ENCODE measurements at regions not wholly inside any gene's neighbourhood (a gene's known extent, or its start where the extent isn't known, plus 50 kb on each side); places are given as distances from the start of the nearest gene placed in this dataset.
"Not testable (repeated sequence)": the region's sequence is repeated elsewhere in the genome, so short reads cannot be mapped to it uniquely, and the experiment has no call there.

DNA sequence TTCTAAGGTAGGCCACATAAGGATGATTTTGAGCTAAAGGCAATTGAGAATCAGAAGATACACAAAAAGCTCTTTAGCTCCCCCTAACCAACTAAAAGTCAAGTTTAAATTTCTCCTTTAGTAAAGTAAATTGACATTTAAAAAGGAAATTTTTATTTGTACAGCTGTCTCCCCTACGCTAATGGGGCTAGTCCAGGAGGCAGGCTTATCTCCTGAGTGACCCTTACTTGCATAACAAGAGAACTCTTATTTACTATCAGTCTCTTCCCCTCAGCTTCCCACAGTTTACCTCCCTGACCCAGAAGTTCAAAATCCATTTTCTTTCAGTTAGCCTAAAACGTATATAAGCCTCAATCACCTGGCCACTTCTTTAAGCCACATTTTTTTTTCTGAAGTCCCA is 1002.8 kb upstream of the NRXN1 start:
- in situ Hi-C loops (cut with MboI; ENCODE audit: low pct_unique_long_range_greater_than_20kb, low sequenced_read_pairs): no loop called here
- no peak for DNase-seq

DNA sequence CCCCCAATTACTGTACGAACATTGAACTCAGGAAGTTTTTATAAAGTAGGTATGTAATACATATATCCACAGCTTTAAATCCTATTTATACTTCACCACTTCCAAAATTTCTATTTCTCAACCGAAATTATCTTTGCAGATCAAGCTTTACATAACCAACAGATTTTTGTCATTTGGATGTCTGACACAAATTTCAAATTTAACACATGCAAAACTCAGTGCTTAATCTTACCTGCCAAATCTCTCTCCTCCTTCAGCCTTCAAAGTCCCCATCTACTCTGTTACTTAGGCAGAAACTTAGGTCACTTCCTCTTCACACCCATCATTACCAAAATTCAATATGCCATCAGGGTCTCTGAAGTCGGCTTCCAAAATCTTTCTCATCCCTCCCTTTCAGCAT is 990.1 kb upstream of the NRXN1 start:
- DNase-seq: no peak
- in situ Hi-C loops (cut with MboI; ENCODE audit: low pct_unique_long_range_greater_than_20kb, low sequenced_read_pairs): no loop called here

DNA sequence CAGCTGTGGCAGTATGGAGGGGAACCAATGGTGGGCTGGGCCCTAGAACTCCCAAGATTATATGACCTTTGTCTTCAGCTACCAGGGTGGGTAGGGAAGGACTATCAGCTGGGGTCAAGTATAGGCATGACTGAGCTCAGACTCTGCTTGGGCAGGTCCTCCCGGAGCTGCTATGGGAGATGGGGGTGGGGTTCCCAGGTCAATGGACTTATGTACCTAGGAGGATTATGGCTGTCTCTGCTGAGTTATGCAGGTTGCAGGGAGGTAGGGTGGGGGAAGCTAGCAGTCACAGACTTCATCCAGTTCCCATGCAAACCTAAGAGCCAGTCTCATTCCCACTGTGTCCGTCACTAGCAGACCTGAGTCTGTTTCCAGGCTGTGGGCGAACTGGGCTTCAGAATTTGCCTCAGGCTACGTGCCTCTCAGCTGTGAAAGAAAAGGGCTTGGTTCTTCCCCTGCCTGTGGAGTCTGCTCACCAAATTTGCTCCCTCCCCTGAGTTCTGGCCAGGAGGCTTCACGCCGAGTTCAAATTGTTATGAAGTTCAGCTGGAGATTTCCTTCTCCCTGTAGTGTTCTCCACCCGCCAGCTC is 985.8 kb upstream of the NRXN1 start:
- no peak for DNase-seq
- in situ Hi-C loops (cut with MboI; ENCODE audit: low pct_unique_long_range_greater_than_20kb, low sequenced_read_pairs): no loop called here

DNA sequence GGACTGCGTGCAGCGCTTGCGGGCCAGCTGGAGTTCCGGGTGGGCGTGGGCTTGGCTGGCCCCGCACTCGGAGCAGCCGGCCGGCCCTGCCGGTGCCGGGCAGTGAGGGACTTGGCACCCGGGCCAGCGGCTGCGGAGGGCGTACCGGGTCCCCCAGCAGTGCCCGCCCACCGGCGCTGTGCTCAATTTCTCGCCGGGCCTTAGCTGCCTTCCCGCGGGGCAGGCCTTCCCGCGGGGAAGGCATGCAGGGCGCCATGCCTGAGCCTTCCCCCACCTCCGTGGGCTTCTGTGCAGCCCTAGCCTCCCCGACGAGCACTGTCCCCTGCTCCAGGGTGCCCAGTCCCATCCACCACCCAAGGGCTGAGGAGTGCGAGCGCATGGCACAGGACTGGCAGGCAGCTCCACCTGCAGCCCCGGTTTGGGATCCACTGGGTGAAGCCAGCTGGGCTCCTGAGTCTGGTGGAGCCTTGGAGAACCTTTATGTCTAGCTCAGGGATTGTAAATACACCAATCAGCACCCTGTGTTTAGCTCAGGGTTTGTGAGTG is 975.0 kb upstream of the NRXN1 start:
- in situ Hi-C loops (cut with MboI; ENCODE audit: low pct_unique_long_range_greater_than_20kb, low sequenced_read_pairs); DNase-seq: not testable (repeated sequence)

DNA sequence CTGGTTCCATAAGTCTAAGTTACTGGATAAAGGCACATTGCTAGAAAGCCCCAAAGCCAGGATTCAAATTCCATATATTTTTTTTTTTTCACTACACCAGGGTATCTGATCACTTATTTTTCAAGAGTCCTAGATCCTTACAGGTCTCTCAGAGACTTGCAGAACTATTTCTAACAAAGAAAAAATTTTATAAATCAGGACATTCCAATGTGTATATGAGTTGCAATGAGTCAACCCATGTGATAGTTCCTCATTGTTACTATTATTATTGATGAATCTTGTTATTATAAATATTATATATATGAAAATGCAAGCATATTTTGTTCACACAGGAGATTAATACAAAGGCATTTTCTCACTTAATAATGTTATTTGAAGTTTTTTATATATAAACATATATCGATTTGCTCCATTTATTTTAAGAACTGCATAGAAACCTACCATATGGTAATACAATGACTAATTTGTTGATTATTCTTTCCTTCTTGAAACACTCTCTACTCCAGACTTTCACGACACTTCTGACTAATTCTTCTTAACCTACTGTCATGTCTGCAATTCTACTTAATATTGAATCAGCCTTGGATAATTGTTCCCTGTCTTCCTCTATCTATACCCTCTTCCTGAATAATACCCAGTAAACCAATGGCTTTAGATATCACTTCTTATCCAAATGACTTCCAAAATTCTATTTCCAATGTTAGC is 968.4 kb upstream of the NRXN1 start:
- in situ Hi-C loops (cut with MboI; ENCODE audit: low pct_unique_long_range_greater_than_20kb, low sequenced_read_pairs): no loop called here
- no peak for DNase-seq

DNA sequence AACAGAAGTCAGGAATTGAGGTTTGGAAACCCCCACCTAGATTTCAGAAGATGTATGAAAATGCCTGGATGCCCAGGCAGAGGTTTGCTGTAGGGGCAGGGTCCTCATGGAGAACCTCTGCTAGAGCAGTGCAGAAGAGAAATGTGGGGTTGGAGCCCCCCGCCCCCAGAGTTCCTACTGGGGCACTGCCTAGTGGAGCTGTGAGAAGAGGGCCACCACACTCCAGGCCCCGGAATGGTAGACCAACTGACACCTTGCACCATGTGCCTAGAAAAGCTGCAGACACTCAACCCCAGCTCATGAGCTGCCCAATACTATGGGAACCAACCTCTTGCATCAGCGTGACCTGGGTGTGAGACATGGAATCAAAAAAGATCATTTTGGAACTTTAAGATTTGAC is 967.0 kb upstream of the NRXN1 start:
- in situ Hi-C loops (cut with MboI; ENCODE audit: low pct_unique_long_range_greater_than_20kb, low sequenced_read_pairs): no loop called here
- no peak for DNase-seq

DNA sequence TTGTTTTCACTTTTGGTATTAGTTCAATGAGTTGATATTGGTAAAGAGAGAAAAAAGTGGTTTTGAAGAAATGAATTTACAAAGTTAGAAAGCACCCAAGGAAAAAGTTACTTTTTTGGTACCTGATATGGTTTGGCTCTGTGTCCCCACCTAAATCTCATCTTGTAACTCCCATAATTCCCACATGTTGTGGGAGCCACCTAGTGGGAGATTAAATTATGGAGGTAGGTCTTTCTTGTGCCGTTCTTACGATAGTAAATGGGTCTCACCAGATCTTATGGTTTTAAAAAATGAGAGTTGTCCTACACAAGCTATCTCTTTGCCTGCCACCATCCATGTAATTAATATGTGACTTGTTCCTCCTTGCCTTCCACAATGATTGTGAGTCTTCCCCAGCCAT is 965.6 kb upstream of the NRXN1 start:
- in situ Hi-C loops (cut with MboI; ENCODE audit: low pct_unique_long_range_greater_than_20kb, low sequenced_read_pairs): no loop called here
- peak; percentile 5 for DNase-seq

DNA sequence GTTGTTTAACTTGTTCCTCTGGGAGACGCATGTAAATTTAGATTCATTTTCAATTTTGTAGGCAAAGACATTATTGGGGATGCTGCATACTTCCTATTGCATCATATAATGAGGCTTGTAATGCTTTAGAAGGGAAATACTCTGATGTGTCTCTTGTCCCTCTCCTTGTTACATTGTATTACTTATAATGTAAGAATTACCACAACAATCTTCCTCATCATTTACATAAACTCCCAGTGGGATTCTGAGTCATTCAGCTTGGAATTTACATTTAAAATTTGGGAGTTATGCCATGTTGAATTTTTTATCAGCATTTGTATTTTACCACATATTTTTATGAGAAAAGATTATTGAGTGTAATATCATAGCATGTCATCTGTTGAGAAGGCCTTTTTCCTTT is 963.4 kb upstream of the NRXN1 start:
- DNase-seq: no peak
- in situ Hi-C loops (cut with MboI; ENCODE audit: low pct_unique_long_range_greater_than_20kb, low sequenced_read_pairs): no loop called here

DNA sequence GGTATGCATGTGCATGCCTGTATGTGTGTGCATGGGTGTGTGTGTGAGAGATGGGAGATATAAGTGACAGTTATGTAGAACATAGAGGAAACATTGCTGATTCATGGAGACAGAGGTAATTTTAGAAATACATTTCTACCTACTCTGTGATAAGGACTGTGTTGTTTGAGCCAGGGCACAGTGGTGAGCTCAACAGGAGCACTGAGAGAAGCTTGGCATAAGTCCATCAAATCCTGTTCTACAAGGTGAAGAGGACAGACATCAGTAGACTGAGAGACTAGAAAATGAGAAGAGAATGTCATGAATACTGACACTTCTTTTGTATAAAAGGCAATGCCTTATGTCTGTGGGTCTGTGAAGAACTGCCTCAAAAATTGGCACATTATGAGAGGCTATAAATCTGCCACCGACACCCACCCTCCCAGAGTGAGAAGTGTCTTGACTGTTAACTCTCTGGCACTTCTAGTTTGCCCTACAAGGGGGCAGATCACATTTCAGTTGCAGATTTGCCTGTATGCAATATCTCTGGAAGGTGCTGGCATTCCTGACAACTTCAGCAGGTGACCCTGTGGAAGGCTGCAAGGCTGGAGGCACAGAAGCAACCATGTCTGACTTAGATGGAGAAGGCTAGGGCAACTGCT is 962.3 kb upstream of the NRXN1 start:
- in situ Hi-C loops (cut with MboI; ENCODE audit: low pct_unique_long_range_greater_than_20kb, low sequenced_read_pairs): no loop called here
- no peak for DNase-seq

DNA sequence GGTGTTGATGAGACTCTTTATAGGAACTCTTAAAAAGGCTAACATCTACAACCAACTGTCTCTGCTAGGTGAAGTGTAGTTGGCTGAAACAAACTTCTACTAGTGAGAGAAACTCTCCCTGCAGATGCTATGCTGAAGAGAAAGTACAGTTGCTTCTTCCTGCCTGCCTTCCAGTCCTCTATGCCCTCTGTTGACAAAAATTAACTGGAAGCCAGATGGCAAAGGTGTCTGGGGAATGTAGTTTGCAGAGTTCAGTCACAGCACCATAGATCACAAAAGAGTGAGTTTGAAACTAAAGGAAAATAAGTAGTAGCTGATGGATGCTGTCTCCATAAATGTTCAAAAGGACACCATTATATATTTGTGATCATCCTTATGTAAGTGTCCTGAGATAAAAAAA is 958.8 kb upstream of the NRXN1 start:
- no peak for DNase-seq
- in situ Hi-C loops (cut with MboI; ENCODE audit: low pct_unique_long_range_greater_than_20kb, low sequenced_read_pairs): no loop called here

DNA sequence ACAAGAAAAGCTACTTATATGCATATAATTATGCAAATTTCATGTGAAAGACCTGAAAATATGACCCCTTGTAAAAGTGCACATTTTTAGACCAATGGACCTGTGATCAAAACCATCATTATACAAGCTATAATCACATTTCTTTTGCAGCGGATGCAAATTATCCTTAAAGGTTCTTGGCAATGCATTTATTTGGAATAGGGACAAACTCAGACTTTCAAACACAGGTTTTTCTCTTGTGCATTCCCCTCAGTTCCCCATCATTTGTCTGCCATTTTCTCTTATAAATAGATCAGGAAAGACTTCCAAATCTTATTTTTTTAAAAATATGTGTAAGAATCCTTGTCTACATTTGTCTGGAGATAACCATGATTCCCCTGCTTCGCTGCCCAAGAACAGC is 954.2 kb upstream of the NRXN1 start:
- in situ Hi-C loops (cut with MboI; ENCODE audit: low pct_unique_long_range_greater_than_20kb, low sequenced_read_pairs): no loop called here
- no peak for DNase-seq

DNA sequence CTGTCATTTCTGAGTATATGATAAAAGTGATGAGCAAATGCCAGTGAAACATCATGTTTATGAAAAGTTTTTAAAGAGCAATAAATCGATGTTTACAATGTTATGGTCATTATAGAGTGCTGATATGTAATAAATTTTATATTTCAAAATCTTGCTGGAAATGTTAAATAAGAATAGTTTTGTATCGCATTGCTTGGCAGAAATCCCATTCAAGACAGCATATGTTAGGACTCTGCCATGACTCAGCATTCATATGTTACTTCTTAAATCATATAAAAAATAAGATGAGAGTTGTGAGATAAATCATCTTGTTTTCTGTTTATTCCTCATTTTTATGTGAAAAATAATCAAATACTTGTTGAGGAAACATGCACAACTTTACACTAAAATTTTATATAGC is 949.9 kb upstream of the NRXN1 start:
- DNase-seq: no peak
- in situ Hi-C loops (cut with MboI; ENCODE audit: low pct_unique_long_range_greater_than_20kb, low sequenced_read_pairs): no loop called here

DNA sequence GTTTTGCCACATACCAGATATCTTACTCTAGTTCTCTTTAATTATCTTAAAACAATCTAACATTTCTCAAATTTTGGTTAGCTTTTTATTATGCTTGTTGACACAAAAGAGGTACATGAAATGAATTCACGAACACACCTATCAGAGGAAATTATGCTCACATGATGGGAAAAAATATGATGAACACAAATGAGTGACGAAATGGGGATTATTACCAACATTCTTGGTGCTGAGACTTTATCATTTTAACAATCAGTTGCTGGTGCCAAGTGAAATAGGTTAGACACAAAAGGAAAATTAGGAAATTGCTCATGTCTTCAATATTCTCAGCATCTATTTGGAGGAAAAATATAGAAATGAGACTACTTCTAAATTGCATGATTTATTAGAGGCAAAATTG is 944.7 kb upstream of the NRXN1 start:
- in situ Hi-C loops (cut with MboI; ENCODE audit: low pct_unique_long_range_greater_than_20kb, low sequenced_read_pairs): no loop called here

DNA sequence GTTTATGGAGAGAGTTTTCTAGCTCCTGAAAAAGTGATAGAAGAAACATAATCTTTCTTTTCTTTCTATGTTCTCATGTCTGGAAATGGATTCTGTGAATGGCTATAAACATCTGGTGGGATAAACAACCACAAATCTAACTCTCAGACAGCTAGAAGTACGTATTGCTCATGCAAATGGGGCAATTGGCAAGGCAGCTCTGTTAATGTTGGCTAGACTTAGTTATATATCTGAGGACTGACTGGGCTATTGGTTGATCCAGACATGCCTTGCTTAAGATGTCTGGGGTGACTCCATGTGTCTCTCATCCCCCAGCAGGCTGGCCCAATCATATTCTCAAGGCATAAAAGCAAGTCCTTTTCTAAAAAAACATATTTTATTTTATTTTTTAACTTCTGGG is 939.2 kb upstream of the NRXN1 start:
- no peak for DNase-seq
- in situ Hi-C loops (cut with MboI; ENCODE audit: low pct_unique_long_range_greater_than_20kb, low sequenced_read_pairs): no loop called here

More for the DNA sequence above, 944.7 kb upstream of the NRXN1 start:
- no peak for DNase-seq

DNA sequence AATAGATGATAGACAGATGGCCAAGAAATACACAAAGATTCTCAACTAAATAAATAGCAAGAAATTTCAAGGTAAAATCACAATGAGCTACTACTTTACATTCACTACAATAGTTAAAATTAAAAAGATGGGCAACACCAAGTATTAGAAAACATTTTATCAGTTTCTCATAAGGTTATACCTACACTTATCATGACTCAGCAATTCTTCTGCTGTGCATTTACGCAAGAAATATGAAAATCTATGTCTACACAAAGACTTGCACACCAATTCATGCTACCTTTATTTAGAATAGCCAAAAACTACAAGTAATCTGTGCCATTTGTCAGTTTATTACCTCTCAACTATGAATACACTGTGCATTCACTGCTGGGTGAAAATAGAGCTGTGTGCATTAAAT is 937.4 kb upstream of the NRXN1 start:
- in situ Hi-C loops (cut with MboI; ENCODE audit: low pct_unique_long_range_greater_than_20kb, low sequenced_read_pairs): no loop called here
- no peak for DNase-seq

DNA sequence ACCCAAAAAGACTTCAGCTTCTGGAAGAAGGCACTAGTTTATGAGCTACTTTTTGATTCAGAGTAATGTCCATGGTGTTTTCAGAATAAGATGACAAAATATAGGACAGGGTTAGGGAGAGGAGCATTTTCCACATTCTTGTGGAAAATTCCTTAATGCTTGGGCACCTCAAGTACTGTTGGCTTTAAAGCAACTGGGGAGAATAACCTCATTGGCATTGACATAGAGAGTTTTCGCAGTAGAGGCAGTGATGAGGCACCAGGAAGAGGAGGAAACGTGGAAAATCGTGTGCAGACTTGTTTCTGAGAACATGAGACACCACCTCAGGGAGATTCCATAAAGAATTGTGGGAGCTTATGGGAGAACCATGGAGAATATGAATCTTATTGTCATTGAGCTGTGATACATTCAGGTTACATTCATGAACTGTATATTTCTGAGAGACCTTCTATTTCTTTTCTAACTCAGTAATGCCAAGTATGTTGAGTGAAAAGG is 929.0 kb upstream of the NRXN1 start:
- in situ Hi-C loops (cut with MboI; ENCODE audit: low pct_unique_long_range_greater_than_20kb, low sequenced_read_pairs): no loop called here
- DNase-seq: no peak

DNA sequence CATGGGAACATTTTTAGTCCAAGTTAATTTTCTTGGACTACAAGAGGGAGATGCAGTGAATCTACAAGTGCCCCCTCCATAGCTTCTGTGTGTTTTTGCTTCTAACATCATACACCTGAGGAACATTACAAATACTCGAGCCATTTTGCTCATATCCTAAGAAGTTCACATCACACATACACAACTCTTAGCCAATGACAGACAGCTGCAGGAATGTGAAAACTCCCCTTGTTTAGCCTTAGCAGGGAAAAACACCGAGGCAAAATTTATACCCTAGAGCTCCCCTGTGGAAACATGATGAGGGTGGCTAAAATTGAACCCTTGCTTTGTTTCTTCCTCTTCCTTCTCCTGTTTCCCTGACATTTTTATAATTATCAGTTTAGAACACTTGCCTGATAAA is 928.3 kb upstream of the NRXN1 start:
- in situ Hi-C loops (cut with MboI; ENCODE audit: low pct_unique_long_range_greater_than_20kb, low sequenced_read_pairs): no loop called here
- DNase-seq: no peak

DNA sequence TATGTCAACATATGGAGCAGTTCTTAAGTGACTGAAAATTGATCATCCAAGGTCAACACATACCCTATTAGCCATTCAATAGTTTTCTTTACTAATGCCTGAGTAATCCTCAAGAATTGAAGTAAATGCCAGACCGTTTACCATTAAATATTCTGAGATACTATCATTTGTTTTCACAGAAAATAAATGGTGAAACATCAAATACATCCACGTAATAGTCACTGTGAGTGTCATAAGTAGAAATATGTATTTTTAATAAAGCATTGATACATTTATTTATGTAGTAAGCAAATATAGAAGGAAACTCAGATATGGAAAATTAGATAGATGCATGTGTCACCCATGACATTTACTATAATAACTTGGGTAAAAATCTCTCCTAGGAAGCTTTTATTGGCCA is 927.8 kb upstream of the NRXN1 start:
- in situ Hi-C loops (cut with MboI; ENCODE audit: low pct_unique_long_range_greater_than_20kb, low sequenced_read_pairs): no loop called here
- DNase-seq: no peak

DNA sequence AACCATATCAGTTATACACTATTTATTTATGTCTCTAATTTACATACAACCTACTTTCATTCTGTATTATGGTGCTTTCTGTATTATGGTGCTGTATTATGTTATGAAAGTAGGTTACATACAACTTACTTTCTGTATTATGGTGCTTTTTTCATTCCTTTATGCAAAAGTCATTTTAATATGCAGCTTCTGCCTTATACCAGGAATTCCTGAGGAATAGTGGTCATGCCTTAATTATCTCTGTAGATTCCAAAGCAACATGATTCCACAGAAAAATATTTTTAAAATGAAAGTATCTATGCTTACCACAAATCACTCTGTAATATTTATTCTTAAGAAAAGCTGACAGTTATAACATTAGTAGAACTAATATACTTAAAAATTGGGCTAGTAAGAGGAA is 922.0 kb upstream of the NRXN1 start:
- DNase-seq: no peak
- in situ Hi-C loops (cut with MboI; ENCODE audit: low pct_unique_long_range_greater_than_20kb, low sequenced_read_pairs): no loop called here

DNA sequence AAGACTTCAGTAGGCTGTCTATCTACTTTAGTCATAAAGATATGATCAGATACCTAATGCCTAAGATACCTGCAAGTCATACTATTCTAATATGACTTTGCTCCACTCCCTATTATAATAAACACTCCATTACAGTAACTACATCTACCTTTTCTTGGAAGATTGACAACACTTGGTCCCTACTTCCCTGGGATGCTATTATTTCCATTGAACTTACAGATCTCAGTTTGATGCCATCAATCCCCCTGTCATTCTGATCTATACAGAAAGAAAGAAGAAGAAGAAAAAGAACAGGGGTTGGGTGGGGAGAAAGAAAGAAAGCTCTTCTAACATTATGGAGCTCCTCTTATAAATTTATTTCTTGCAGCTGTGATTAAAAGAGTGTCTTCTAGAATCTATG is 889.1 kb upstream of the NRXN1 start:
- in situ Hi-C loops (cut with MboI; ENCODE audit: low pct_unique_long_range_greater_than_20kb, low sequenced_read_pairs): no loop called here
- DNase-seq: no peak
